ENCODE measurements at regions not wholly inside any gene's neighbourhood (a gene's known extent, or its start where the extent isn't known, plus 50 kb on each side); places are given as distances from the start of the nearest gene placed in this dataset.

GRCh38 chr5:6918255-6918654 lies 205.0 kb downstream of the TENT4A start:
- Histone ChIP-seq H3K36me3 (ENCODE audit: control insufficient read depth, insufficient read depth, low read length) (no peaks in the 10 kb centered on the region), H3K4me2 (ENCODE audit: low read depth, low read length) (no peak overlapping the region), H3K9me3 (ENCODE audit: control insufficient read depth, insufficient read depth, low read length) (peaks cover 10% of the 10 kb centered on the region), H2AK9ac (replicated peaks; ENCODE audit: low read depth, low read length, poor library complexity) (no peak overlapping the region), H2BK20ac (ENCODE audit: low read depth, low read length) (no peak overlapping the region), H3K9ac (ENCODE audit: low read depth, low read length) (no peak overlapping the region), H4K5ac (ENCODE audit: low read depth, low read length) (no peak overlapping the region), H3K14ac (replicated peaks; ENCODE audit: low read depth, low read length) (no peak overlapping the region), H3K18ac (ENCODE audit: low read depth, low read length) (no peak overlapping the region), H3K23ac (ENCODE audit: low read depth, low read length) (no peak overlapping the region), H3K9me1 (ENCODE audit: insufficient read depth, low read length) (no peaks in the 10 kb centered on the region), H2BK120ac (ENCODE audit: low read depth, low read length) (no peak overlapping the region), H3K56ac (ENCODE audit: extremely low read depth, insufficient read depth, low read length) (no peak overlapping the region), H2BK15ac (ENCODE audit: low read depth, low read length) (no peak overlapping the region), H3K79me1 (ENCODE audit: low read depth in 1 of 2, low read length in 2 of 2) (no peaks in the 10 kb centered on the region), H2BK5ac (ENCODE audit: low read depth, low read length, poor library complexity, severe bottlenecking) (no peak overlapping the region), H4K8ac (ENCODE audit: low read depth in 2 of 2, low read length in 2 of 2) (no peak overlapping the region), H4K20me1 (ENCODE audit: insufficient read depth, low read length) (no peaks in the 10 kb centered on the region), H3K27ac (ENCODE audit: insufficient read depth, low read length) (no peak overlapping the region), H3K27me3 (ENCODE audit: control insufficient read depth, insufficient read depth, low read length) (no peaks in the 10 kb centered on the region), H3K4me3 (ENCODE audit: insufficient read depth, low read depth, low read length) (no peak overlapping the region), H2AFZ (replicated peaks; ENCODE audit: low read length, poor library complexity) (no peak overlapping the region), H4K91ac (ENCODE audit: insufficient read depth, low read depth, low read length) (no peak overlapping the region), H3K4ac (ENCODE audit: low read depth, low read length) (no peak overlapping the region), H3K4me1 (ENCODE audit: control insufficient read depth, insufficient read depth, low read length) (no peaks in the 10 kb centered on the region), H2AK5ac (ENCODE audit: low read depth, low read length) (no peak overlapping the region)
- POLR2A ChIA-PET (ENCODE audit: unreplicated experiment) = no interaction called here
- ATAC-seq (ENCODE audit: low read depth) (no peak), DNase-seq (no peak)
- TF ChIP-seq MXI1 (IDR thresholded peaks at IDR 0.05; ENCODE audit: borderline replicate concordance, low read depth, low read length) (no peak), MAZ (IDR thresholded peaks at IDR 0.05; ENCODE audit: borderline replicate concordance, low read depth, low read length) (no peak), FOS (IDR thresholded peaks at IDR 0.05; ENCODE audit: low read depth, low read length) (no peak), CHD1 (IDR thresholded peaks at IDR 0.05; ENCODE audit: low read depth, low read length) (no peak), USF2 (IDR thresholded peaks at IDR 0.05; ENCODE audit: low read depth, low read length) (no peak), NFE2L2 (IDR thresholded peaks at IDR 0.05; ENCODE audit: low read depth, low read length) (no peak), RFX5 (IDR thresholded peaks at IDR 0.05; ENCODE audit: low read depth, low read length) (no peak), BHLHE40 (IDR thresholded peaks at IDR 0.05; ENCODE audit: low read depth, low read length) (no peak), CTCF (conservative IDR thresholded peaks at IDR 0.05; ENCODE audit: low read depth, low read length) (no peak), POLR2A (IDR thresholded peaks at IDR 0.05; ENCODE audit: low read depth, low read length) (no peak), MAFK (IDR thresholded peaks at IDR 0.05; ENCODE audit: low read depth, low read length) (no peak), CEBPB (IDR thresholded peaks at IDR 0.05; ENCODE audit: low read depth, low read length) (no peak), RAD21 (IDR thresholded peaks at IDR 0.05; ENCODE audit: low read length) (no peak), RCOR1 (IDR thresholded peaks at IDR 0.05; ENCODE audit: insufficient replicate concordance, low read length) (no peak), SMC3 (IDR thresholded peaks at IDR 0.05; ENCODE audit: low read depth, low read length) (no peak)
- TF ChIP-seq, protein P1, sequence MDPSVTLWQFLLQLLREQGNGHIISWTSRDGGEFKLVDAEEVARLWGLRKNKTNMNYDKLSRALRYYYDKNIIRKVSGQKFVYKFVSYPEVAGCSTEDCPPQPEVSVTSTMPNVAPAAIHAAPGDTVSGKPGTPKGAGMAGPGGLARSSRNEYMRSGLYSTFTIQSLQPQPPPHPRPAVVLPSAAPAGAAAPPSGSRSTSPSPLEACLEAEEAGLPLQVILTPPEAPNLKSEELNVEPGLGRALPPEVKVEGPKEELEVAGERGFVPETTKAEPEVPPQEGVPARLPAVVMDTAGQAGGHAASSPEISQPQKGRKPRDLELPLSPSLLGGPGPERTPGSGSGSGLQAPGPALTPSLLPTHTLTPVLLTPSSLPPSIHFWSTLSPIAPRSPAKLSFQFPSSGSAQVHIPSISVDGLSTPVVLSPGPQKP (IDR thresholded peaks at IDR 0.05; ENCODE audit: borderline replicate concordance, low read depth, low read length) = no peak
- CTCF ChIA-PET = no interaction called here
- intact Hi-C loops (cut with micrococcal nuclease) (no loop called here), in situ Hi-C loops (cut with MboI; ENCODE audit: low sequenced_read_pairs) (no loop called here), dilution Hi-C loops (cut with HindIII; ENCODE audit: low sequenced_read_pairs, unreplicated experiment) (no loop called here)
- no CpG with 5 or more reads among the region's 5 CpGs for WGBS, 2 experiments (ENCODE audit: extremely low coverage in 2 of 2, insufficient read length in 1 of 2)
- BruUV-seq (replicated peaks) = no TSS peak

Measured in IMR-90 (cell line).